ENCODE measurements at regions not wholly inside any gene's neighbourhood (a gene's known extent, or its start where the extent isn't known, plus 50 kb on each side); places are given as distances from the start of the nearest gene placed in this dataset.

GRCh38 chr3:150357923-150358607 is 50.0 kb upstream of the TSC22D2 start:
- ChIA-PET POLR2A (no interaction called here), CTCF (interaction anchor here (0.9 kb wide), 1 partner anchor 119 kb away, joined by 4 read pairs; no protein-coding TSS in a partner anchor)
- no peak overlapping the region for H3K4me3 Mint-ChIP-seq
- TF ChIP-seq MYBL2 (CRISPR knock-in tag; IDR thresholded peaks at IDR 0.05) (no peak), CREB1 (CRISPR knock-in tag; IDR thresholded peaks at IDR 0.05) (no peak), MAX (CRISPR knock-in tag; IDR thresholded peaks at IDR 0.05) (no peak), EMX1 (CRISPR knock-in tag; IDR thresholded peaks at IDR 0.05) (no peak), PRRX2 (CRISPR knock-in tag; IDR thresholded peaks at IDR 0.05) (no peak), HMGA2 (CRISPR knock-in tag; IDR thresholded peaks at IDR 0.05) (no peak), ZNF317 (CRISPR knock-in tag; IDR thresholded peaks at IDR 0.05; ENCODE audit: borderline replicate concordance, low read depth) (no peak), ZNF396 (CRISPR knock-in tag; IDR thresholded peaks at IDR 0.05; ENCODE audit: borderline replicate concordance) (no peak), OVOL2 (CRISPR knock-in tag; IDR thresholded peaks at IDR 0.05; ENCODE audit: borderline replicate concordance) (no peak), ELF4 (CRISPR knock-in tag; IDR thresholded peaks at IDR 0.05; ENCODE audit: low read depth) (no peak), SMAD4 (CRISPR knock-in tag; IDR thresholded peaks at IDR 0.05) (no peak), ATF3 (CRISPR knock-in tag; conservative IDR thresholded peaks at IDR 0.05) (no peak), ATF1 (CRISPR knock-in tag; IDR thresholded peaks at IDR 0.05) (no peak), ZNF423 (CRISPR knock-in tag; IDR thresholded peaks at IDR 0.05) (no peak)
- TF ChIP-seq, protein P1, sequence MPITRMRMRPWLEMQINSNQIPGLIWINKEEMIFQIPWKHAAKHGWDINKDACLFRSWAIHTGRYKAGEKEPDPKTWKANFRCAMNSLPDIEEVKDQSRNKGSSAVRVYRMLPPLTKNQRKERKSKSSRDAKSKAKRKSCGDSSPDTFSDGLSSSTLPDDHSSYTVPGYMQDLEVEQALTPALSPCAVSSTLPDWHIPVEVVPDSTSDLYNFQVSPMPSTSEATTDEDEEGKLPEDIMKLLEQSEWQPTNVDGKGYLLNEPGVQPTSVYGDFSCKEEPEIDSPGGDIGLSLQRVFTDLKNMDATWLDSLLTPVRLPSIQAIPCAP (CRISPR knock-in tag; IDR thresholded peaks at IDR 0.05): no peak
- TF ChIP-seq, protein P2, sequence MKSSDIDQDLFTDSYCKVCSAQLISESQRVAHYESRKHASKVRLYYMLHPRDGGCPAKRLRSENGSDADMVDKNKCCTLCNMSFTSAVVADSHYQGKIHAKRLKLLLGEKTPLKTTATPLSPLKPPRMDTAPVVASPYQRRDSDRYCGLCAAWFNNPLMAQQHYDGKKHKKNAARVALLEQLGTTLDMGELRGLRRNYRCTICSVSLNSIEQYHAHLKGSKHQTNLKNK (CRISPR knock-in tag; IDR thresholded peaks at IDR 0.05): no peak
- TF ChIP-seq, protein P3, sequence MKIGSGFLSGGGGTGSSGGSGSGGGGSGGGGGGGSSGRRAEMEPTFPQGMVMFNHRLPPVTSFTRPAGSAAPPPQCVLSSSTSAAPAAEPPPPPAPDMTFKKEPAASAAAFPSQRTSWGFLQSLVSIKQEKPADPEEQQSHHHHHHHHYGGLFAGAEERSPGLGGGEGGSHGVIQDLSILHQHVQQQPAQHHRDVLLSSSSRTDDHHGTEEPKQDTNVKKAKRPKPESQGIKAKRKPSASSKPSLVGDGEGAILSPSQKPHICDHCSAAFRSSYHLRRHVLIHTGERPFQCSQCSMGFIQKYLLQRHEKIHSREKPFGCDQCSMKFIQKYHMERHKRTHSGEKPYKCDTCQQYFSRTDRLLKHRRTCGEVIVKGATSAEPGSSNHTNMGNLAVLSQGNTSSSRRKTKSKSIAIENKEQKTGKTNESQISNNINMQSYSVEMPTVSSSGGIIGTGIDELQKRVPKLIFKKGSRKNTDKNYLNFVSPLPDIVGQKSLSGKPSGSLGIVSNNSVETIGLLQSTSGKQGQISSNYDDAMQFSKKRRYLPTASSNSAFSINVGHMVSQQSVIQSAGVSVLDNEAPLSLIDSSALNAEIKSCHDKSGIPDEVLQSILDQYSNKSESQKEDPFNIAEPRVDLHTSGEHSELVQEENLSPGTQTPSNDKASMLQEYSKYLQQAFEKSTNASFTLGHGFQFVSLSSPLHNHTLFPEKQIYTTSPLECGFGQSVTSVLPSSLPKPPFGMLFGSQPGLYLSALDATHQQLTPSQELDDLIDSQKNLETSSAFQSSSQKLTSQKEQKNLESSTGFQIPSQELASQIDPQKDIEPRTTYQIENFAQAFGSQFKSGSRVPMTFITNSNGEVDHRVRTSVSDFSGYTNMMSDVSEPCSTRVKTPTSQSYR (CRISPR knock-in tag; IDR thresholded peaks at IDR 0.05): no peak
- TF ChIP-seq, protein P4, sequence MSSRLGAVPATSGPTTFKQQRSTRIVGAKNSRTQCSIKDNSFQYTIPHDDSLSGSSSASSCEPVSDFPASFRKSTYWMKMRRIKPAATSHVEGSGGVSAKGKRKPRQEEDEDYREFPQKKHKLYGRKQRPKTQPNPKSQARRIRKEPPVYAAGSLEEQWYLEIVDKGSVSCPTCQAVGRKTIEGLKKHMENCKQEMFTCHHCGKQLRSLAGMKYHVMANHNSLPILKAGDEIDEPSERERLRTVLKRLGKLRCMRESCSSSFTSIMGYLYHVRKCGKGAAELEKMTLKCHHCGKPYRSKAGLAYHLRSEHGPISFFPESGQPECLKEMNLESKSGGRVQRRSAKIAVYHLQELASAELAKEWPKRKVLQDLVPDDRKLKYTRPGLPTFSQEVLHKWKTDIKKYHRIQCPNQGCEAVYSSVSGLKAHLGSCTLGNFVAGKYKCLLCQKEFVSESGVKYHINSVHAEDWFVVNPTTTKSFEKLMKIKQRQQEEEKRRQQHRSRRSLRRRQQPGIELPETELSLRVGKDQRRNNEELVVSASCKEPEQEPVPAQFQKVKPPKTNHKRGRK (CRISPR knock-in tag; IDR thresholded peaks at IDR 0.05; ENCODE audit: borderline replicate concordance): no peak
- TF ChIP-seq, protein P5, sequence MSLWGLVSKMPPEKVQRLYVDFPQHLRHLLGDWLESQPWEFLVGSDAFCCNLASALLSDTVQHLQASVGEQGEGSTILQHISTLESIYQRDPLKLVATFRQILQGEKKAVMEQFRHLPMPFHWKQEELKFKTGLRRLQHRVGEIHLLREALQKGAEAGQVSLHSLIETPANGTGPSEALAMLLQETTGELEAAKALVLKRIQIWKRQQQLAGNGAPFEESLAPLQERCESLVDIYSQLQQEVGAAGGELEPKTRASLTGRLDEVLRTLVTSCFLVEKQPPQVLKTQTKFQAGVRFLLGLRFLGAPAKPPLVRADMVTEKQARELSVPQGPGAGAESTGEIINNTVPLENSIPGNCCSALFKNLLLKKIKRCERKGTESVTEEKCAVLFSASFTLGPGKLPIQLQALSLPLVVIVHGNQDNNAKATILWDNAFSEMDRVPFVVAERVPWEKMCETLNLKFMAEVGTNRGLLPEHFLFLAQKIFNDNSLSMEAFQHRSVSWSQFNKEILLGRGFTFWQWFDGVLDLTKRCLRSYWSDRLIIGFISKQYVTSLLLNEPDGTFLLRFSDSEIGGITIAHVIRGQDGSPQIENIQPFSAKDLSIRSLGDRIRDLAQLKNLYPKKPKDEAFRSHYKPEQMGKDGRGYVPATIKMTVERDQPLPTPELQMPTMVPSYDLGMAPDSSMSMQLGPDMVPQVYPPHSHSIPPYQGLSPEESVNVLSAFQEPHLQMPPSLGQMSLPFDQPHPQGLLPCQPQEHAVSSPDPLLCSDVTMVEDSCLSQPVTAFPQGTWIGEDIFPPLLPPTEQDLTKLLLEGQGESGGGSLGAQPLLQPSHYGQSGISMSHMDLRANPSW (CRISPR knock-in tag; conservative IDR thresholded peaks at IDR 0.05; ENCODE audit: low read depth): no peak
- ATAC-seq (no peak), DNase-seq (ENCODE audit: low spot score) (no peak)
- peaks cover 13% of the 10 kb centered on the region for H3K4me1 Mint-ChIP-seq
- H3K9me3 Mint-ChIP-seq: no peaks in the 10 kb centered on the region
- H3K36me3 Mint-ChIP-seq: no peaks in the 10 kb centered on the region
- H3K27me3 Mint-ChIP-seq (ENCODE audit: low read depth): no peaks in the 10 kb centered on the region
- no peak overlapping the region; the same call in 1 of the 2 replicates for H3K27ac Mint-ChIP-seq
